ENCODE measurements at regions not wholly inside any gene's neighbourhood (a gene's known extent, or its start where the extent isn't known, plus 50 kb on each side); places are given as distances from the start of the nearest gene placed in this dataset.
A peak's percentile ranks its signal among the peaks of the same experiment; 100 is the strongest.

DNA sequence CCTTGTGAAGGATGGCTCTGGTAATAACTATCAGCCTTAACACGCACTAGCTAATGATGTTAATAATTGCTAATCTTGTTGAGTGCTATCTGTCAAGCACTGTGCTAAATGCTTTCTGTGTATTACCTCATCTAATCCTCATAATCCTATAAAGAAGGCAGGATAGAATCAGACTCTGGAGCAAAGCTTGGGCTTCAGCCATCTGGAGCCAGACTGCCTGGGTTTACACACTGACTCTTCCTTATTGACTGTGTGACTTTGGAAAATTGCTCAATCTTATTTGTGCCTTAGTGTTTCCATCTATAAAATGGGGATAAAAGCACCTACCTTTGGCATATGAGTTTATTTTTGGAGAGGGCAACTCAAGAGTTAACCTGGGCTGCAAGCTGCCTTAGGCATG is 216.1 kb downstream of the NUF2 start:
- DNase-seq (ENCODE audit: extremely low read depth, low read depth), result no peak
- TF ChIP-seq, protein P1, sequence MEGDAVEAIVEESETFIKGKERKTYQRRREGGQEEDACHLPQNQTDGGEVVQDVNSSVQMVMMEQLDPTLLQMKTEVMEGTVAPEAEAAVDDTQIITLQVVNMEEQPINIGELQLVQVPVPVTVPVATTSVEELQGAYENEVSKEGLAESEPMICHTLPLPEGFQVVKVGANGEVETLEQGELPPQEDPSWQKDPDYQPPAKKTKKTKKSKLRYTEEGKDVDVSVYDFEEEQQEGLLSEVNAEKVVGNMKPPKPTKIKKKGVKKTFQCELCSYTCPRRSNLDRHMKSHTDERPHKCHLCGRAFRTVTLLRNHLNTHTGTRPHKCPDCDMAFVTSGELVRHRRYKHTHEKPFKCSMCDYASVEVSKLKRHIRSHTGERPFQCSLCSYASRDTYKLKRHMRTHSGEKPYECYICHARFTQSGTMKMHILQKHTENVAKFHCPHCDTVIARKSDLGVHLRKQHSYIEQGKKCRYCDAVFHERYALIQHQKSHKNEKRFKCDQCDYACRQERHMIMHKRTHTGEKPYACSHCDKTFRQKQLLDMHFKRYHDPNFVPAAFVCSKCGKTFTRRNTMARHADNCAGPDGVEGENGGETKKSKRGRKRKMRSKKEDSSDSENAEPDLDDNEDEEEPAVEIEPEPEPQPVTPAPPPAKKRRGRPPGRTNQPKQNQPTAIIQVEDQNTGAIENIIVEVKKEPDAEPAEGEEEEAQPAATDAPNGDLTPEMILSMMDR (IDR thresholded peaks at IDR 0.05; ENCODE audit: low read depth, low read length, missing control alignments), result no peak
- H3K4me3 ChIP-seq (replicated peaks; ENCODE audit: low read depth, low read length), result no peak overlapping the region

DNA sequence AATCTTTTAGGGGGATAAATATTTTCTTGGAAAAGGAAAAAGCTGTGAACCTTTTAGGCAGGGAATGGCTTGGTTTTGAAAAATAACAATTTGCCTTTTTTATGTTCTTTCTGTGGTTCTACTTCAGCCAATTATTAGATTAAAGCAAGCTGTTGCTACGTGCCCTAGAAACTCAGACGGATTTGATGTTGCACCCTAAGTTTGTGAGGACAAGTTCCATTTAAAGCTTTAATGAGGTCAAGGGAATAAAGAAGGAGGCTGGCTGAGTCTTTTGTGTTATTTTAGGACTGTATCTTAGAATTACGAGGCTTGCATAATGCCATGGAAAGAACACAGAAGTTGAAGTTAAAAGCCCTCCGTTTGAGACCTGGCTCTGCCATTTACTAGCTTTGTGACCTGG is 216.9 kb downstream of the NUF2 start:
- H3K4me3 ChIP-seq (replicated peaks; ENCODE audit: low read depth, low read length), result no peak overlapping the region
- TF ChIP-seq, protein P1 (IDR thresholded peaks at IDR 0.05; ENCODE audit: low read depth, low read length, missing control alignments), result no peak
- no peak for DNase-seq (ENCODE audit: extremely low read depth, low read depth)

DNA sequence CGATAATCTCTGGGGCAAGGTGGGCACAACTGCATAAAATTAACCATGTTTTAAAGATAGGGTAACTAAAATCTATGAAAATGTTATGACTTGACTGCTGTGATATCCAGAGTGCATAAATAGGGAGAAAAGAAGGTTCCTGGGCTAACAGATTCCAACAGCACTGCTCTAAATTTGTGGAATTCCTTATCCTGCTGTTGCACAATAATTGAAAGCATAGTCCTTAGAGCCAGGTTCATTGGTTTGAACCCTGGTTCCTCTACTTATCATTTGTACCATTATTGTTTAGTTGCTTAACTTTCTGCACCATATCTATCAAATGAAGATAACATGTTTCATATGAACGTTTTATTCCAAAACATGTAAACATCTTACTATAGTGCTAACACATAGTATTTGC is 219.0 kb downstream of the NUF2 start:
- DNase-seq (ENCODE audit: extremely low read depth, low read depth), result no peak
- no peak overlapping the region for H3K4me3 ChIP-seq (replicated peaks; ENCODE audit: low read depth, low read length)
- TF ChIP-seq, protein P1 (IDR thresholded peaks at IDR 0.05; ENCODE audit: low read depth, low read length, missing control alignments), result no peak

DNA sequence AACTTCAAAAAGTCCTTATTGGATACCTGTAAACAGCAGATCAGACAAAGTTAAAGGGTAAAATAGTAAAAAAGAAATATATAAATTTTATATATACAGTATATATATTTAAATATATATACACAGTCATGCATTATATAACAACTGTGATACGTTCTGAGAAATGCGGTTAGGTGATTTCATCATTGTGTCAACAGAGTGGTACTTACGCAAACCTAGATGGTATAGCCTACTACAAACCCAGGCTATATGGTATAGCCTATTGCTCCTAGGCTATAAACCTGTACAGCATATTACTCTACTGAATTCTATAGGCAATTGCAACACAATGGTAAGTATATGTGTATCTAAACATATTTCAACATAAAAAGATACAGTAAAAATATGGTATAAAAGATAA is 222.7 kb downstream of the NUF2 start:
- no peak overlapping the region for H3K4me3 ChIP-seq (replicated peaks; ENCODE audit: low read depth, low read length)
- DNase-seq (ENCODE audit: extremely low read depth, low read depth), result no peak
- TF ChIP-seq, protein P1 (IDR thresholded peaks at IDR 0.05; ENCODE audit: low read depth, low read length, missing control alignments), result no peak

DNA sequence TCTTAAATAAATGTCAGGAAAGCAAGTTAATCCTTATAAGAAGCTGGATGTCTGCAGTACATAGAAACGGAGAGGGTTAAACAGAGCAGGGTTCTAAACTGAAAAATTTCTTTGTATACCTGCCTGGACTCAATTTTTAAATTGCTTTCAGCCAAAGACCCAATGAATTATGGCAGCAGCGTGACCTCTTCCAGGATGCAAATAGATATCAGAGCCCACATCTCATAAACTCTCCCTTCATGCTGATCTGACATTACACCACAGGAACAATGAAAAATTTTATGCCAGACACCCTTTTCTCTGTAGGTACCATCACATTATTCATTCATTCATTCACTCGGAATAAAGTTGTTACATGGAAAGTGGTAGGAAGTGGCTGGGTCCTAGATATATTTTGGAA is 236.4 kb downstream of the NUF2 start:
- no peak overlapping the region for H3K4me3 ChIP-seq (replicated peaks; ENCODE audit: low read depth, low read length)
- TF ChIP-seq, protein P1 (IDR thresholded peaks at IDR 0.05; ENCODE audit: low read depth, low read length, missing control alignments), result no peak
- no peak for DNase-seq (ENCODE audit: extremely low read depth, low read depth)

DNA sequence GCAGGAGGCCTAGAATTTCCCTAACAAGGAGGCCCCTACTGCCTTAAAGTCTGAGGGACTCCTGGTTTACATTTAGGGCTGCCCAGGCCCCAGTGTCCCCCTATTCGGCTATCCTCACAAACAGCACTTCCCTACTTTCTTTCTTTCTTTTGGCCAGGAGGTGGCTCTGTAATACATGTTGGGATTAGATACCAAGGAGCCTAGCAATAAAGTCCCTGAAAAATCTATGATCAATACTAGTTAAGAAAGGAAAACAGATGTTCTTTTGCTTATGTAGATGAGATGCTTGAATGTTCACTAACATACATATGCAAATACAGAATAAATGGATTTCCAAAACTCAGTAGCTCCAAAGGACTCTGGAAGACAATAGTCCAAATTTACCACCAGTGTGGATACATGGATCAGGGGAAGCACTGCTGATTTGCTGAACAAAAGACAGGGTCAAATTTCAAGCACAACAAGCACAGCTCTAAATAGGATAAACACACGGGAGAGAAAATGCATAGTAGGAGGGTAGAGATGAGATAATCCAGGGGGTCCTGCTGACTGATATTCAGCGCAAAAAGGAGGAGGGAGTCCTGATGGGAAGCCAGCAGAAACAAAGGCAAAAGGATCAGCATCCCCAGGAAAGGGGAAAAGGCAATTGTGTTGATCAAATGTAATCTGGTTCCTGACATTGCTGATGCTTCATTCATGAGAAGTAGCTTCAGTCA is 240.0 kb downstream of the NUF2 start:
- TF ChIP-seq, protein P1 (IDR thresholded peaks at IDR 0.05; ENCODE audit: low read depth, low read length, missing control alignments), result peak; percentile 41
- H3K4me3 ChIP-seq (replicated peaks; ENCODE audit: low read depth, low read length), result no peak overlapping the region
- DNase-seq (ENCODE audit: extremely low read depth, low read depth), result no peak

DNA sequence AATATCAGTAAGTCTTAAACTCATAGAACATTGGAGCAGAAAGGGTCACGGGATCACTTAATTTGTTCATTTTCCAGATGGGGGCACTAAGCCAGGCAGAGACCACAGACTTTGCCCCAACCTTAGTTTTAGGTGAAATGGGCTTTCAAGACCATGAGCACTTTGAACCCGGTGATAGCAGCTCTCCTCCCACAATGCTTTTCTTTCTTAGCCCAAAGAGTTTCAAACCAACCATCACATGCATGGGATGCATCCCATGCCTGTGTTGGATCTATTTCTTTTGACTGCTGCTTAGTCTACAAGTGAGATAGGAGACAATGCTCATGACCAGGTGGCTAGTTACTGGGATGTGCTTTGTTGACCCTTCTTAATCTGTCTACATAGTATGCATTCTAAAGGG is 240.6 kb downstream of the NUF2 start:
- TF ChIP-seq, protein P1 (IDR thresholded peaks at IDR 0.05; ENCODE audit: low read depth, low read length, missing control alignments), result no peak
- DNase-seq (ENCODE audit: extremely low read depth, low read depth), result no peak
- H3K4me3 ChIP-seq (replicated peaks; ENCODE audit: low read depth, low read length), result no peak overlapping the region
